Activated T-cell treated with anti-CD3 and anti-CD28 coated beads, Interleukin-2, amount 50 U/mL, for 72 hours (primary cell): ENCODE measurements at regions not wholly inside any gene's neighbourhood (a gene's known extent, or its start where the extent isn't known, plus 50 kb on each side); places are given as distances from the start of the nearest gene placed in this dataset.

Experiments
- ATAC-seq, 2 donors: fragments of 150-1000 bp; cut with Tn5 transposase; replicated peaks in 1 of 2; 2 replicates each; pipeline ENCODE4 v1.10.0; 2021; ENCODE audit warnings: moderate library complexity in 2 of 2, mild to moderate bottlenecking in 1 of 2
- DNase-seq, 2 donors: peaks; one replicate each; pipeline ENCODE4 v3.0.0; 2021 to 2022; ENCODE audit warnings: mixed read lengths in 1 of 2
- H3K27ac Mint-ChIP-seq: one replicate; pipeline ENCODE4 v1.8.0; 2022; ENCODE audit warnings: mild to moderate bottlenecking, moderate library complexity, mixed read lengths
- H3K27me3 Mint-ChIP-seq: one replicate; pipeline ENCODE4 v1.8.0; 2022; ENCODE audit warnings: low read depth, mixed read lengths
- H3K36me3 Mint-ChIP-seq, 2 donors: one replicate each; pipeline ENCODE4 v1.8.0; 2022; ENCODE audit warnings: mixed read lengths in 2 of 2, mild to moderate bottlenecking in 1 of 2; ENCODE audit not compliant: insufficient read depth in 2 of 2
- H3K4me1 Mint-ChIP-seq: one replicate; pipeline ENCODE4 v1.8.0; 2022; ENCODE audit warnings: low read depth, mixed read lengths
- H3K4me3 Mint-ChIP-seq, 2 donors: one replicate each; pipeline ENCODE4 v1.8.0; 2022; ENCODE audit warnings: mild to moderate bottlenecking in 2 of 2, mixed read lengths in 2 of 2, moderate library complexity in 2 of 2
- H3K9me3 Mint-ChIP-seq, 2 donors: one replicate each; pipeline ENCODE4 v1.8.0; 2022; ENCODE audit warnings: mixed read lengths in 2 of 2

DNA sequence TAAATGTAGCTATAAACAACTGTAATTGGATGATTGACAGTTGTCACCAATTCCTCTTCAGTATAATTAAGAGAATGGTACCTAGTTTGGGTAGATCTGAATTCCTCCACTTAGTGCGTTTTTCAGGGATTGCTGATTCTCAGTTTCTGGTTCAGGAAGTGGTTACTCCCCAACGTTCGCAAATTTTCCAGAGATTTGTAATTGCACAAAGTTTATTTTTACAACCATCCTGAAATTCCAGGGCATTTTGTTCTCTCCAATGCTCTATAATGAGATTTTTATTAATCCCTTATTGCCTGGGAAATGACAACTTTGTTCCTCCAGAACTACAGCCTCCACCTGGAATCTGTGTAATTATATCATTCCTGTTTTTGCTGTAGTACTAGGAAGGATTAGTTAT is 710.6 kb upstream of the ZEB2 start:
- no peak for DNase-seq
- Mint-ChIP-seq H3K36me3 (no peaks in the 10 kb centered on the region), H3K27me3 (peaks cover 8% of the 10 kb centered on the region), H3K27ac (no peak overlapping the region), H3K9me3 (no peaks in the 10 kb centered on the region), H3K4me3 (no peak overlapping the region), H3K4me1 (no peaks in the 10 kb centered on the region)
- no peak for ATAC-seq

DNA sequence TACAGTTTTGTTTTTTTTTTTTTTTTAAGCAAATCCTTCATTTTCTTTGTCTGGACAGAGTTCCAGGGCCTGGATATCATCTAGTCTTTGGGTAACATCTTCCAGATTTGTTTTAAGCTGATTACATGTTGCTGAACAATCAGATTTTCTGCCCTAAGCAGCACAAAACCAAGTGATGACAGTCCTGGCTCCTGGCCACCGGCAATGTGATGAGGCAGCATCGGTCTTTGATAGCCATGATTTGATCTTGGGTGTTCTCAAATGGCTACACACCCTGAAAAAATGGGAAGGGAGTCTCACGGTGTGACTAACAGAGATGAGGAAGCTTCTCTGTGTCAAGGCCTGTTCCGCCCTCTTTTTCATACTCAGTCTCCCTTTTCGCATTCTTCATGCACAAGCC is 708.6 kb upstream of the ZEB2 start:
- no peak overlapping the region for H3K4me3 Mint-ChIP-seq
- H3K4me1 Mint-ChIP-seq, result no peaks in the 10 kb centered on the region
- no peaks in the 10 kb centered on the region for H3K9me3 Mint-ChIP-seq
- DNase-seq, result no peak
- H3K36me3 Mint-ChIP-seq, result no peaks in the 10 kb centered on the region
- ATAC-seq, result no peak
- no peak overlapping the region for H3K27ac Mint-ChIP-seq
- H3K27me3 Mint-ChIP-seq, result no peaks in the 10 kb centered on the region

DNA sequence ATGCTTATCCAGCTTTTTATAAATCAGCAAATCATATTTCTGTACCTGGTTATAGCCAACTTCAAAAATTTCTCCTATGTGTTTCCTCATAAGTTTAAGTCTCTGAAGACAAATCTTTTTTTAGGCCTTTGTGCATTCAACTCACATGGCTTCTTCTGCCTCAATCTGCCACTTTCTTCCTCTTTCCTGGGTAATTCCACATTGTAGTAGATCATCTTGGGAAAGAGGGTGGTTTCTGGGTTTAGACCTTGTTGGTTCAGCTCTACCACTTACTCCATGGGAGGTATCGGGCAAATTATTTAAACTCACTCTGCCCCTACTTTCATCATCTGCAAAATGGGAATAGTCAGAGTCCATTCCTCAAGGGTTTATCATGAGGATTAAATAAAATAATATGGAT is 707.0 kb upstream of the ZEB2 start:
- Mint-ChIP-seq H3K9me3 (no peaks in the 10 kb centered on the region), H3K4me3 (no peak overlapping the region), H3K27me3 (no peaks in the 10 kb centered on the region), H3K27ac (no peak overlapping the region), H3K36me3 (no peaks in the 10 kb centered on the region), H3K4me1 (no peaks in the 10 kb centered on the region)
- no peak for ATAC-seq
- no peak for DNase-seq

DNA sequence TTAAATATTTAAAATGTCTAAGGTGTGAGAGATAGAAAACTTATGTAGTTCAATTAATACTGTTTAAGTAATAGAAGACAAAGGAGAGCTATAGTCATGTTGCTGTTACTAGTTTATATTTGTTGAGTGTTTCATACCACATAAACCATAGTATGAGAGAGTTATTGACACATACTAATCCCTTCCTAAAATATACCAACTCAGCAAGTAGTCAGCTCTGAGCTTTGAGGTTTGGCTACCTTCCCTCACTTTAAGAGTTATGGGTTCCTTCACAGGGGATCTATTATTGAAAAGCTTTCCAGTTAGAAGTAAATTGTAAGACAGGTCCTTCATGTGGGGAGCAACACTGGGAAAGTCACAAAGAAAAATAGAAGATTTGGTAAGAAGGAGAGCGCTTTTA is 701.6 kb upstream of the ZEB2 start:
- no peak for ATAC-seq
- H3K27me3 Mint-ChIP-seq, result no peaks in the 10 kb centered on the region
- no peak for DNase-seq
- H3K4me1 Mint-ChIP-seq, result no peaks in the 10 kb centered on the region
- H3K4me3 Mint-ChIP-seq, result no peak overlapping the region
- no peaks in the 10 kb centered on the region for H3K36me3 Mint-ChIP-seq
- H3K9me3 Mint-ChIP-seq, result no peaks in the 10 kb centered on the region
- H3K27ac Mint-ChIP-seq, result no peak overlapping the region

DNA sequence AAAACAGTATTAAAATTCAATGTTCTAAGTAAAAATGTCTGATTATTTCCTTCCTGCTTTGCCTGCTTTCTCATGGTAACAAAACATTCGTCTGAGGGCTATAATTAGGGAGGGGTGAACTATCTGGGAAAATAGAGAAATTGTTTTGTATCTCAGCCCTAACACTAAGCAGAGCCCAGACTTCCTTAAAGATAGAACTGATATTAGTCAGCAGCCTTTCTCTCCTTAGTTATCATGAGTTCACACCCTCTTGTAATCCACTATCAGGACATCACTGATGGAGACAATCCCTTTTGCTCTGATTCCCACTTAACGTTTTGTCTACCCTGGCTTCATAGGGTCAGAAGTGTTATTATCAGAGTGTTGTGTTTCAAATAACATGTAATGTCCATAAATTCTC is 701.1 kb upstream of the ZEB2 start:
- H3K36me3 Mint-ChIP-seq, result no peaks in the 10 kb centered on the region
- DNase-seq, result no peak
- no peaks in the 10 kb centered on the region for H3K4me1 Mint-ChIP-seq
- no peak for ATAC-seq
- no peak overlapping the region for H3K27ac Mint-ChIP-seq
- H3K27me3 Mint-ChIP-seq, result no peaks in the 10 kb centered on the region
- H3K9me3 Mint-ChIP-seq, result no peaks in the 10 kb centered on the region
- H3K4me3 Mint-ChIP-seq, result no peak overlapping the region

DNA sequence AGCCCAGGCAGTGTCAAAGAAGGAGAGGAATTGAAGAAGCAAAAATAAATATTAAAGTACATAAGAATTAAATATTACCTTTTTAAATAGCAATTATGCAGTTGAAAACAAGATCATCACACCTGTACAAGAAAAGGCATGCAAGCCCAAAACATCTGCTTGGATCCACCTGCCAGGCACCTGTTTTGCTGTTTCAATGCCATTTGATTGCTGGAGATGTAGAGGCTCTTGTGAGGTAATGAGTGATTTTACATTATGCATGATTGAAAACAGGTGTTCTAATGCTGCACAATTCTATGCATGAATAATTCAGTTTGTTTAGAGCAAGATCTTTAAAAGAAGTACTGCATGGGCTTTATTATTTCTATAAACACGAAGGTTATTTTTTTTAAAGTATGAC is 700.6 kb upstream of the ZEB2 start:
- ATAC-seq (no peak), DNase-seq (no peak)
- Mint-ChIP-seq H3K4me3 (no peak overlapping the region), H3K36me3 (no peaks in the 10 kb centered on the region), H3K27ac (no peak overlapping the region), H3K9me3 (no peaks in the 10 kb centered on the region), H3K27me3 (no peaks in the 10 kb centered on the region), H3K4me1 (no peaks in the 10 kb centered on the region)

DNA sequence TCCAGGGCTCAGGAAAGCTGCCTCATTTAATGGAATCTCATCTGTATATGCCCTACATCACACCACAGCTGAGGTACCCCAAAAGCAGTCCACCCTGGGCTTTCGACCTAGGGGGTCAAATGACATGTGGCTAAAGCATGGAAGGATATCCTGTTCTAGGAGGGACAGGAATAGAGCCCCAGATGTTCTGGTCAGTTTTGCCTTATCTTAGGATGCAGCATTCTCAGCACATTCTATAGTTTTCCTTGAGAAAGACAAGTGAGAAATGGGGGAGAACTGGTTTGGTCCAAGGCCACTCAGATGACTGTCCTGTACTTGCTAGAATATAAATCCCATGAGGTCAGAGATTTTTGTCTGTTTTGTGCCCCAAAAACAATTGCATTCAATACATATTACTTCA is 688.0 kb upstream of the ZEB2 start:
- no peaks in the 10 kb centered on the region for H3K4me1 Mint-ChIP-seq

DNA sequence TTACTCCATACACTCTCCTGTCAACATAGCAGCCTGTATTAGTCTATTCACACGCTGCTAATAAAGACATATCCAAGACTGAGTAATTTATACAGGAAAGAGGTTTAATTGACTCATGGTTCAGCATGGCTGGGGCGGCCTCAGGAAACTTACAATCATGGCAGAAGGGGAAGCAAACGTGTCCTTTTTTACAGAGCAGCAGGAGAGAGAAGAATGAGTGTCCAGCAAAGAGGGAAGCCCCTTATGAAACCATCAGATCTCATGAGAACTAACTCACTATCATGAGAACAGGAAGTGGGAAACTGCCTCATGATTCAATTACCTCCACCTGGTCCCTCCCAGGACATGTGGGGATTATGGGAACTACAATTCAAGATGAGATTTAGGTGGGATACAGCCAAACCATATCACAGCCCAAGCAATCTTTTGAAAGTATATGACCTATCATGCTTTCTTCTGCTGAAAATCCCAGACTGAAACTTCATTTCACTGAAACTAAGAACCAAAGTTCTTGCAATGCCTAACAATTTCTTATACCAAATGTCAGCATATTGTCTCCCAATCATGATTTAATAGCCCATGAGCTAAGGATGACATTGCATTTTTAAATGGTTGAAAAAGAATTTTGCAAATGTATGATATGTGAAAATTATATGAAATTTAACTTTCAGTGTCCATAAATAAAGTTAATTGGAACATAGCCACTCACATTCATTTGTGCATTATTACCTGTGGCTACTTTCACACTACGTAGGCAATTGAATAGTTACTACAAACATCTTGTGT is 686.8 kb upstream of the ZEB2 start:
- Mint-ChIP-seq H3K9me3 (peaks cover 0 to 4% of the 10 kb centered on the region in 2 donors), H3K27me3 (no peaks in the 10 kb centered on the region), H3K4me1 (no peaks in the 10 kb centered on the region), H3K27ac (no peak overlapping the region), H3K36me3 (no peaks in the 10 kb centered on the region), H3K4me3 (no peak overlapping the region)
- ATAC-seq (no peak), DNase-seq (no peak)

More for the DNA sequence above, 688.0 kb upstream of the ZEB2 start:
- H3K36me3 Mint-ChIP-seq, result no peaks in the 10 kb centered on the region
- DNase-seq, result no peak
- H3K27ac Mint-ChIP-seq, result no peak overlapping the region
- H3K9me3 Mint-ChIP-seq, result peaks cover 0 to 6% of the 10 kb centered on the region in 2 donors
- H3K27me3 Mint-ChIP-seq, result no peaks in the 10 kb centered on the region
- ATAC-seq, result no peak
- no peak overlapping the region for H3K4me3 Mint-ChIP-seq

DNA sequence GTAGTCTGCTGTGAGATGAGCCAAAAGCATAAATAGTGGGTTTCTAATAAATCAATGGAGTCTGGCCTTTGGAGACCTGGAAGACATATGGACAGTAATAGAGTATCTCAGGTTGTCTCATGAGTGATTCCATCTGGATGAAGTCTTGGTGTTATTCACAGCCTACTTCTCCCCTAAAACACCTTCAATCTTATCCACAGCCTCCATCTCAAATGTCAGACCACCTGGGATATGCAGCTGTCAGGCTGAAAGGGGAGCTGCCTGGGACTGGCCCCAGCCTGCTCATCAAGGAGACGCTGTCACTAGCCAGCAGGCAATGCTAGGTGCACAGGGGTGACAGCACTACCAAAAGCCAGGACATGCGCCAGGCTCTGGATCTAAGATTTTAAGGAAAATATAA is 684.0 kb upstream of the ZEB2 start:
- no peaks in the 10 kb centered on the region for H3K4me1 Mint-ChIP-seq
- no peaks in the 10 kb centered on the region for H3K27me3 Mint-ChIP-seq
- peaks cover 0 to 2% of the 10 kb centered on the region in 2 donors for H3K9me3 Mint-ChIP-seq
- H3K36me3 Mint-ChIP-seq, result no peaks in the 10 kb centered on the region
- DNase-seq, result no peak
- no peak for ATAC-seq
- H3K4me3 Mint-ChIP-seq, result no peak overlapping the region
- no peak overlapping the region for H3K27ac Mint-ChIP-seq

DNA sequence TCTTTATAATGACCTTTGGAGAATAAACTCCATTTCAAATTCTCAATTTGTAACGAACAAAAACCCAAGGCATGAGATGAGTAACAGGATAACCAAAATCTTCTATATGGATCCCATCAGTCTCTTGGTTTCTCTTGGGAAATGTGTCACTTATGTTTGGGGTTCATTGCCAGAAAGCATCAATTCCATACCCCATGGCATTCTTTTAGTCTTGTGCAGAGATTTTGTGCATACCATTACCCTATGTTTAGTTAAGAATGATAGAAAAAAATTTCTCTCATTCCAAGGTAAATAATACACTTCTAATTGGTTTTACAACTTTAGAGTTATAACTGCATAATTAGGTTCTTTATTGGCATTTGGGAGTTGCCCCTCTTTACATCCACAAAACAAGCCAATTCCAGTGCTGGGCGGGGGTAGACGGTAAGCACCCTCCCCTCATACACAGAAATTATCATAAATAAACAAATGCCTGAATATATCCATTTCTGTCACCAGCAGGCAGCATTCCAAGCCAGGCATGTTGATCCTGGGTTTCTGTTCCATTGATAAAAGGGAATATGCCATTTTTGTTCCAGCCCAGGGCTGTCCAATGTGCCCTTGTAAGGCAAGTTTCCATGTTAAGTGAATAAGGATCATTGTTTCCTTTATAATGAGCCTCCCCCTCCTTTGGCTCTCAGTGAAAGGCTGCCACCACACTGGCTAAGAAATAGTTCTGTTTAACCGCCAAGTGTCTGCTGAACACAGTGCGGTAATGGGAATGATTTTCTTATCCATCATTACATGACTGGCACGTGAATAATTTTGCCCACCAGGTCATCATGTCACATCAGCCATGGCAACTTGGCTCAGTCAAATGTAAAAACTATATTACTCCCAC is 680.1 kb upstream of the ZEB2 start:
- no peak overlapping the region for H3K27ac Mint-ChIP-seq
- no peaks in the 10 kb centered on the region for H3K9me3 Mint-ChIP-seq
- no peaks in the 10 kb centered on the region for H3K36me3 Mint-ChIP-seq
- ATAC-seq (no peak), DNase-seq (no peak)
- no peaks in the 10 kb centered on the region for H3K4me1 Mint-ChIP-seq
- H3K27me3 Mint-ChIP-seq, result no peaks in the 10 kb centered on the region
- H3K4me3 Mint-ChIP-seq, result no peak overlapping the region

DNA sequence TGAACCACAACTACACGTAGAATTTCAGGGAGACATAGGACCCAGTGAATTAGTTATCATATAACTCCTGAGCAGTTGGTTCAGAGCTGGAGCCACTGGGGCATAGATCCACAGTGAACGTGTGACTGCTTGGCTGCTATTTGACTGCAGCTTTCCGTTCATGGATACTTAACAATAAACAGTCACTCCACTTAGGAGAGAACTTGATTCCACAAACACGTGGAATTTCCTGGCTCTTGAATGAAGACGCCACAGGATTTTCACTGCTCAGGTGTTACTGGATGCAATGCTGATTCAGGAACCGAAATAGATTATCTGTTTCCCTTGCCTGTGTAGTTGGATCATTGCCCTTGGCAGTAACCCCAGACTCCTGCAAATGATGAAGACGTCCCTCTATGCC is 679.1 kb upstream of the ZEB2 start:
- Mint-ChIP-seq H3K4me1 (no peaks in the 10 kb centered on the region), H3K9me3 (no peaks in the 10 kb centered on the region), H3K4me3 (no peak overlapping the region), H3K27ac (no peak overlapping the region), H3K27me3 (no peaks in the 10 kb centered on the region), H3K36me3 (no peaks in the 10 kb centered on the region)
- ATAC-seq (no peak), DNase-seq (no peak)

DNA sequence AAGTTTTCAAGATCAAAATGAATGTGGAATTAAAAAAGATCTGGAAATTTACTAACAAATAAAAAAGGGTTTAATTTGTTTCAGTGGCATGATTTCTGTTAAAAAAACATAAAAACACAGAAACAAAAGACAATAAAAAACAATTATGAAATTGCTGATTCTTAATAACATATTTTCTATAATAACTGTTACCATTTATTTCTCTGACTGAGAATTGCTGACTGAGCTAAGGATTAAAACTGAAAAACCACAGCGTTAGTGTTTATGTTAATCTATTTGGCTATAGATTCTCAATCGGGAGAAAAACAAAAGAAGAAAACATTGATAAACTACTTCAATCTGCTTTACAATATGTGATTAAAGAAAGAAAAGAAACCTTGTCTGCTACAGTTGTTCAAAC is 678.6 kb upstream of the ZEB2 start:
- H3K4me3 Mint-ChIP-seq, result no peak overlapping the region
- DNase-seq, result no peak
- H3K27me3 Mint-ChIP-seq, result no peaks in the 10 kb centered on the region
- H3K27ac Mint-ChIP-seq, result no peak overlapping the region
- no peaks in the 10 kb centered on the region for H3K4me1 Mint-ChIP-seq
- no peak for ATAC-seq
- no peaks in the 10 kb centered on the region for H3K9me3 Mint-ChIP-seq
- no peaks in the 10 kb centered on the region for H3K36me3 Mint-ChIP-seq

DNA sequence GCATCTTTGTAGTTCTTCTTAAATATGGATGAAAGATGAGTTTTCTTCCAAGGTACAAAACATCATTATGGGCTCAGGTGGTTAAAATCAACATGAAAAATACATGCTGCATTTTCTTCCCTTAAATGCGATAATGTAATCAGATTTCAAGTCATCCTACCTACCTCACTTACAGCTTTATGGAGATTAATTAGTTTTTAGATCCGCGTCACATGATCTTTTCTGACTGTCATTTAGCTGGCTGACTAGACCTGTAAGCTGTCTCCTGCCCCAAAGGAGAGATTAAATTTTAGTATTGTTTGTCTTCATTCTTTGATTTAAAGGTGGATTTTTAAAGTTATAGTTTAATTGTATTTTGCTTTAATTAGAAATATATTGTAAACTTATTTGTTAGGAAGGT is 678.0 kb upstream of the ZEB2 start:
- DNase-seq (no peak), ATAC-seq (no peak)
- Mint-ChIP-seq H3K4me1 (no peaks in the 10 kb centered on the region), H3K27me3 (no peaks in the 10 kb centered on the region), H3K4me3 (no peak overlapping the region), H3K36me3 (no peaks in the 10 kb centered on the region), H3K9me3 (no peaks in the 10 kb centered on the region), H3K27ac (no peak overlapping the region)
